DOHH2 (cell line): ENCODE measurements at regions not wholly inside any gene's neighbourhood (a gene's known extent, or its start where the extent isn't known, plus 50 kb on each side); places are given as distances from the start of the nearest gene placed in this dataset.

Experiments
- H3F3A ChIP-seq: fragments of 200-600 bp; sonication (generic), shearing (Covaris generic); 2 replicates; pipeline ENCODE4 v1.6.0; 2016; ENCODE audit warnings: antibody characterized with exemption, mild to moderate bottlenecking; ENCODE audit not compliant: control insufficient read depth, insufficient read depth
- H3K27ac ChIP-seq: fragments of 200-600 bp; sonication (generic); 2 replicates; pipeline ENCODE4 v1.5.1; 2014; ENCODE audit warnings: low read depth, mild to moderate bottlenecking, low read length, moderate library complexity
- H3K27me3 ChIP-seq: fragments of 200-600 bp; sonication (generic); 2 replicates; pipeline ENCODE4 v1.6.1; 2014; ENCODE audit warnings: mild to moderate bottlenecking, low read length, mixed read lengths; ENCODE audit not compliant: control insufficient read depth
- H3K36me3 ChIP-seq: fragments of 200-600 bp; sonication (generic); 2 replicates; pipeline ENCODE4 v1.6.1; 2014; ENCODE audit warnings: mild to moderate bottlenecking, low read length, moderate library complexity, mixed read lengths; ENCODE audit not compliant: control insufficient read depth
- H3K4me1 ChIP-seq: fragments of 200-600 bp; sonication (generic); 2 replicates; pipeline ENCODE4 v1.6.1; 2014; ENCODE audit warnings: mild to moderate bottlenecking, low read length, mixed read lengths; ENCODE audit not compliant: control insufficient read depth
- H3K4me2 ChIP-seq: fragments of 200-600 bp; sonication (generic); 2 replicates; pipeline ENCODE4 v1.6.0; 2014; ENCODE audit warnings: mild to moderate bottlenecking, low read length, moderate library complexity
- H3K4me3 ChIP-seq: fragments of 200-600 bp; sonication (generic); 2 replicates; pipeline ENCODE4 v1.5.1; 2014; ENCODE audit warnings: mild to moderate bottlenecking, low read length, mixed read lengths
- H3K79me2 ChIP-seq: fragments of 200-600 bp; sonication (generic); 2 replicates; pipeline ENCODE4 v1.6.1; 2014; ENCODE audit warnings: mild to moderate bottlenecking, low read length, mixed read lengths; ENCODE audit not compliant: control insufficient read depth
- H3K9me2 ChIP-seq: fragments of 200-600 bp; sonication (generic); replicated peaks from 2 replicates; pipeline ENCODE4 v1.6.1; 2014; ENCODE audit warnings: mild to moderate bottlenecking, low read length, mixed read lengths; ENCODE audit not compliant: control insufficient read depth
- H3K9me3 ChIP-seq: fragments of 200-600 bp; sonication (generic); 2 replicates; pipeline ENCODE4 v1.6.1; 2014; ENCODE audit warnings: antibody characterized with exemption, low read length, mixed read lengths; ENCODE audit not compliant: control insufficient read depth, insufficient read depth
- H4K20me1 ChIP-seq: fragments of 200-600 bp; sonication (generic); 2 replicates; pipeline ENCODE4 v1.6.0; 2014; ENCODE audit warnings: low read depth, mild to moderate bottlenecking, antibody characterized with exemption, low read length, moderate library complexity; ENCODE audit not compliant: control insufficient read depth, insufficient read depth
- CTCF ChIP-seq: fragments of 200-600 bp; sonication (generic); IDR thresholded peaks from one replicate; pipeline ENCODE4 v1.5.1; 2014; ENCODE audit warnings: antibody characterized with exemption, mild to moderate bottlenecking, low read depth, low read length; ENCODE audit not compliant: poor library complexity, severe bottlenecking
- EZH2phosphoT487 ChIP-seq: fragments of 200-600 bp; sonication (generic); IDR thresholded peaks from 2 replicates; pipeline ENCODE4 v1.6.1; 2017; ENCODE audit warnings: borderline replicate concordance, mild to moderate bottlenecking, antibody characterized with exemption, low read length, moderate library complexity, mixed read lengths

- H3F3A ChIP-seq: no peaks in the 10 kb centered on the region
- H3K9me2 ChIP-seq: no peaks in the 10 kb centered on the region
- H3K36me3 ChIP-seq: no peaks in the 10 kb centered on the region
- no peak overlapping the region for H3K27ac ChIP-seq
- H3K79me2 ChIP-seq: no peaks in the 10 kb centered on the region
- H4K20me1 ChIP-seq: no peaks in the 10 kb centered on the region
- peaks cover 3% of the 10 kb centered on the region; the same call in 1 of the 2 replicates for H3K27me3 ChIP-seq
- no peaks in the 10 kb centered on the region for H3K4me1 ChIP-seq
- no peaks in the 10 kb centered on the region for H3K9me3 ChIP-seq
- TF ChIP-seq CTCF (no peak), EZH2phosphoT487 (no peak)
- H3K4me3 ChIP-seq: no peak overlapping the region
- no peak overlapping the region for H3K4me2 ChIP-seq
Observed at GRCh38 chr6:165782812-165783211, 119.8 kb upstream of the PDE10A start.

- H3K36me3 ChIP-seq: no peaks in the 10 kb centered on the region
- H3K9me3 ChIP-seq: no peaks in the 10 kb centered on the region
- H3K79me2 ChIP-seq: no peaks in the 10 kb centered on the region
- no peak for TF ChIP-seq EZH2phosphoT487
- TF ChIP-seq CTCF: no peak
- H3K9me2 ChIP-seq: no peaks in the 10 kb centered on the region
- no peak overlapping the region for H3K27ac ChIP-seq
- H3K27me3 ChIP-seq: 0 out of 2 replicates have a peak, but pooled peaks cover under 1% of the 10 kb centered on the region
- no peak overlapping the region for H3K4me2 ChIP-seq
- no peaks in the 10 kb centered on the region for H4K20me1 ChIP-seq
- no peaks in the 10 kb centered on the region for H3F3A ChIP-seq
- no peaks in the 10 kb centered on the region for H3K4me1 ChIP-seq
- no peak overlapping the region for H3K4me3 ChIP-seq
Observed at GRCh38 chr6:165782134-165782533, 119.1 kb upstream of the PDE10A start.

GRCh38 chr6:165777680-165778079, 114.6 kb upstream of the PDE10A start:
- no peaks in the 10 kb centered on the region for H3K9me3 ChIP-seq
- no peaks in the 10 kb centered on the region for H3K79me2 ChIP-seq
- no peak overlapping the region for H3K4me3 ChIP-seq
- H3K27ac ChIP-seq: no peak overlapping the region
- H3K4me2 ChIP-seq: no peak overlapping the region
- peaks cover 17% of the 10 kb centered on the region for H3K27me3 ChIP-seq
- no peaks in the 10 kb centered on the region for H4K20me1 ChIP-seq
- no peaks in the 10 kb centered on the region for H3K36me3 ChIP-seq
- H3K9me2 ChIP-seq: no peaks in the 10 kb centered on the region
- no peaks in the 10 kb centered on the region for H3K4me1 ChIP-seq
- no peaks in the 10 kb centered on the region for H3F3A ChIP-seq
- no peak for TF ChIP-seq CTCF
- TF ChIP-seq EZH2phosphoT487: no peak

GRCh38 chr6:165776691-165777090, 113.7 kb upstream of the PDE10A start:
- no peaks in the 10 kb centered on the region for H3K9me2 ChIP-seq
- no peaks in the 10 kb centered on the region for H3K4me1 ChIP-seq
- no peaks in the 10 kb centered on the region for H3K9me3 ChIP-seq
- no peaks in the 10 kb centered on the region for H4K20me1 ChIP-seq
- H3K36me3 ChIP-seq: no peaks in the 10 kb centered on the region
- no peaks in the 10 kb centered on the region for H3F3A ChIP-seq
- TF ChIP-seq EZH2phosphoT487: no peak
- no peak for TF ChIP-seq CTCF
- no peaks in the 10 kb centered on the region for H3K79me2 ChIP-seq
- no peak overlapping the region for H3K27ac ChIP-seq
- H3K4me3 ChIP-seq: no peak overlapping the region
- no peak overlapping the region for H3K4me2 ChIP-seq
- peaks cover 17% of the 10 kb centered on the region for H3K27me3 ChIP-seq
